ENCODE measurements at regions not wholly inside any gene's neighbourhood (a gene's known extent, or its start where the extent isn't known, plus 50 kb on each side); places are given as distances from the start of the nearest gene placed in this dataset.
"Not testable (repeated sequence)": the region's sequence is repeated elsewhere in the genome, so short reads cannot be mapped to it uniquely, and the experiment has no call there.

GRCh38 chr13:23966221-23966690, 69.0 kb upstream of the C1QTNF9B start:
- H3K4me1 Mint-ChIP-seq (ENCODE audit: low read depth) = peaks cover 29% of the 10 kb centered on the region
- H3K36me3 Mint-ChIP-seq (ENCODE audit: low read depth) = no peaks in the 10 kb centered on the region
- H3K4me3 Mint-ChIP-seq = peak overlapping the region; percentile 62
- H3K27ac Mint-ChIP-seq = no peak overlapping the region
- H3K9me3 Mint-ChIP-seq = no peaks in the 10 kb centered on the region
- H3K27me3 Mint-ChIP-seq = no peaks in the 10 kb centered on the region

- Mint-ChIP-seq H3K36me3 (ENCODE audit: low read depth) (no peaks in the 10 kb centered on the region), H3K4me3 (peak overlapping the region; percentile 62), H3K4me1 (ENCODE audit: low read depth) (peaks cover 29% of the 10 kb centered on the region), H3K27me3 (no peaks in the 10 kb centered on the region), H3K9me3 (no peaks in the 10 kb centered on the region), H3K27ac (peak overlapping the region; percentile 43)
These were observed 69.7 kb upstream of the C1QTNF9B start for GRCh38 chr13:23966691-23967615.

GRCh38 chr13:23967792-23968191, 70.5 kb upstream of the C1QTNF9B start:
- H3K36me3 Mint-ChIP-seq (ENCODE audit: low read depth); H3K27me3 Mint-ChIP-seq; H3K27ac Mint-ChIP-seq; H3K9me3 Mint-ChIP-seq; H3K4me3 Mint-ChIP-seq: not testable (repeated sequence)
- H3K4me1 Mint-ChIP-seq (ENCODE audit: low read depth) = peaks cover 29% of the 10 kb centered on the region

- H3K36me3 Mint-ChIP-seq (ENCODE audit: low read depth) = no peaks in the 10 kb centered on the region
- H3K27ac Mint-ChIP-seq = no peak overlapping the region
- H3K4me3 Mint-ChIP-seq = no peak overlapping the region
- peaks cover 19% of the 10 kb centered on the region for H3K4me1 Mint-ChIP-seq (ENCODE audit: low read depth)
- H3K27me3 Mint-ChIP-seq = no peaks in the 10 kb centered on the region
- no peaks in the 10 kb centered on the region for H3K9me3 Mint-ChIP-seq
These were observed 72.3 kb upstream of the C1QTNF9B start for GRCh38 chr13:23969647-23970046.

GRCh38 chr13:23979361-23980159, 82.3 kb upstream of the C1QTNF9B start:
- H3K27ac Mint-ChIP-seq = peak overlapping the region; percentile 73
- H3K27me3 Mint-ChIP-seq = peaks cover 23% of the 10 kb centered on the region
- no peaks in the 10 kb centered on the region for H3K36me3 Mint-ChIP-seq (ENCODE audit: low read depth)
- peak overlapping the region; percentile 85 for H3K4me3 Mint-ChIP-seq
- H3K4me1 Mint-ChIP-seq (ENCODE audit: low read depth) = peaks cover 16% of the 10 kb centered on the region
- H3K9me3 Mint-ChIP-seq = no peaks in the 10 kb centered on the region

GRCh38 chr13:23980160-23980551, 82.9 kb upstream of the C1QTNF9B start:
- peaks cover 16% of the 10 kb centered on the region for H3K4me1 Mint-ChIP-seq (ENCODE audit: low read depth)
- peak overlapping the region; percentile 85 for H3K4me3 Mint-ChIP-seq
- H3K9me3 Mint-ChIP-seq = no peaks in the 10 kb centered on the region
- no peaks in the 10 kb centered on the region for H3K36me3 Mint-ChIP-seq (ENCODE audit: low read depth)
- peak overlapping the region; percentile 73 for H3K27ac Mint-ChIP-seq
- H3K27me3 Mint-ChIP-seq = peaks cover 23% of the 10 kb centered on the region

GRCh38 chr13:23983671-23984070, 86.4 kb upstream of the C1QTNF9B start:
- no peaks in the 10 kb centered on the region for H3K9me3 Mint-ChIP-seq
- H3K27me3 Mint-ChIP-seq = peaks cover 23% of the 10 kb centered on the region
- H3K27ac Mint-ChIP-seq = no peak overlapping the region
- no peak overlapping the region for H3K4me3 Mint-ChIP-seq
- no peaks in the 10 kb centered on the region for H3K36me3 Mint-ChIP-seq (ENCODE audit: low read depth)
- H3K4me1 Mint-ChIP-seq (ENCODE audit: low read depth) = peaks cover 16% of the 10 kb centered on the region

- Mint-ChIP-seq H3K27me3 (peaks cover 20% of the 10 kb centered on the region), H3K4me3 (no peak overlapping the region), H3K27ac (no peak overlapping the region), H3K4me1 (ENCODE audit: low read depth) (peaks cover 9% of the 10 kb centered on the region), H3K36me3 (ENCODE audit: low read depth) (no peaks in the 10 kb centered on the region), H3K9me3 (no peaks in the 10 kb centered on the region)
These were observed 87.2 kb upstream of the C1QTNF9B start for GRCh38 chr13:23984546-23984945.

GRCh38 chr13:23985060-23985459, 87.8 kb upstream of the C1QTNF9B start:
- H3K36me3 Mint-ChIP-seq (ENCODE audit: low read depth) = no peaks in the 10 kb centered on the region
- peaks cover 20% of the 10 kb centered on the region for H3K27me3 Mint-ChIP-seq
- no peak overlapping the region for H3K4me3 Mint-ChIP-seq
- H3K9me3 Mint-ChIP-seq = no peaks in the 10 kb centered on the region
- H3K27ac Mint-ChIP-seq = no peak overlapping the region
- H3K4me1 Mint-ChIP-seq (ENCODE audit: low read depth) = peaks cover 5% of the 10 kb centered on the region

GRCh38 chr13:23985839-23986238, 88.5 kb upstream of the C1QTNF9B start:
- Mint-ChIP-seq H3K27ac (no peak overlapping the region), H3K9me3 (no peaks in the 10 kb centered on the region), H3K27me3 (peaks cover 27% of the 10 kb centered on the region), H3K4me3 (no peak overlapping the region), H3K36me3 (ENCODE audit: low read depth) (no peaks in the 10 kb centered on the region), H3K4me1 (ENCODE audit: low read depth) (no peaks in the 10 kb centered on the region)

GRCh38 chr13:23986619-23987018, 89.3 kb upstream of the C1QTNF9B start:
- Mint-ChIP-seq H3K36me3 (ENCODE audit: low read depth) (no peaks in the 10 kb centered on the region), H3K4me3 (no peak overlapping the region), H3K27me3 (peaks cover 21% of the 10 kb centered on the region), H3K4me1 (ENCODE audit: low read depth) (no peaks in the 10 kb centered on the region), H3K9me3 (no peaks in the 10 kb centered on the region), H3K27ac (no peak overlapping the region)

GRCh38 chr13:23987331-23987894, 90.1 kb upstream of the C1QTNF9B start:
- no peaks in the 10 kb centered on the region for H3K9me3 Mint-ChIP-seq
- no peaks in the 10 kb centered on the region for H3K36me3 Mint-ChIP-seq (ENCODE audit: low read depth)
- no peak overlapping the region for H3K4me3 Mint-ChIP-seq
- peaks cover 21% of the 10 kb centered on the region for H3K27me3 Mint-ChIP-seq
- H3K4me1 Mint-ChIP-seq (ENCODE audit: low read depth) = no peaks in the 10 kb centered on the region
- H3K27ac Mint-ChIP-seq = no peak overlapping the region

- Mint-ChIP-seq H3K27me3 (peaks cover 15% of the 10 kb centered on the region), H3K4me3 (no peak overlapping the region), H3K36me3 (ENCODE audit: low read depth) (no peaks in the 10 kb centered on the region), H3K9me3 (no peaks in the 10 kb centered on the region), H3K4me1 (ENCODE audit: low read depth) (no peaks in the 10 kb centered on the region), H3K27ac (no peak overlapping the region)
These were observed 91.3 kb upstream of the C1QTNF9B start for GRCh38 chr13:23988546-23989122.

- Mint-ChIP-seq H3K27ac (no peak overlapping the region), H3K36me3 (ENCODE audit: low read depth) (no peaks in the 10 kb centered on the region), H3K4me1 (ENCODE audit: low read depth) (no peaks in the 10 kb centered on the region), H3K4me3 (no peak overlapping the region), H3K27me3 (peaks cover 15% of the 10 kb centered on the region), H3K9me3 (no peaks in the 10 kb centered on the region)
These were observed 93.2 kb upstream of the C1QTNF9B start for GRCh38 chr13:23990455-23990854.

Data from stimulated activated naive CD8-positive, alpha-beta T cell treated with anti-CD3 and anti-CD28 coated beads, Interleukin-15, Interleukin-2, amounts not matched to agents 100 ng/mL and 50 ng/mL, for 24 hours (primary cell).